Kidney (tissue), 13 donors: ENCODE measurements at regions not wholly inside any gene's neighbourhood (a gene's known extent, or its start where the extent isn't known, plus 50 kb on each side); places are given as distances from the start of the nearest gene placed in this dataset.
A peak's percentile ranks its signal among the peaks of the same experiment; 100 is the strongest.

Experiments used
- DNase-seq, 5 donors: peaks; one replicate each; pipeline ENCODE4 v3.0.0-alpha.2; 2013 to 2020
- FAIRE-seq: peaks from 2 replicates; lab custom pipeline; 2012; peaks lifted over from hg19 to GRCh38; lab: Jason Lieb, UNC
- H3K27ac ChIP-seq, 2 donors: one replicate each; pipeline ENCODE4 v1.7.0; 2013; ENCODE audit warnings: low read depth in 2 of 2, low read length in 2 of 2, inconsistent platforms in 1 of 2
- H3K27me3 ChIP-seq: one replicate; pipeline ENCODE4 v1.7.1; 2013; ENCODE audit warnings: low read length, inconsistent platforms; ENCODE audit not compliant: control insufficient read depth, insufficient read depth
- H3K36me3 ChIP-seq, 3 donors: one replicate each; pipeline versions ENCODE4 v1.7.0 to v1.7.1; 2013; ENCODE audit warnings: low read length in 3 of 3, control low read depth in 1 of 3, inconsistent platforms in 1 of 3; ENCODE audit not compliant: insufficient read depth in 3 of 3, control insufficient read depth in 2 of 3
- H3K4me1 ChIP-seq, 3 donors: one replicate each; pipeline versions ENCODE4 v1.7.0 to v1.7.1; 2013; ENCODE audit warnings: low read length in 3 of 3, inconsistent platforms in 1 of 3, low read depth in 1 of 3; ENCODE audit not compliant: control insufficient read depth in 2 of 3, insufficient read depth in 2 of 3
- H3K4me3 ChIP-seq, 3 donors: one replicate each; pipeline versions ENCODE4 v1.7.0 to v1.8.1; 2013; ENCODE audit warnings: low read length in 3 of 3, control low read depth in 1 of 3, inconsistent platforms in 1 of 3
- H3K9ac ChIP-seq, 3 donors: one replicate each; pipeline versions ENCODE4 v1.7.0 to v1.7.1; 2013; ENCODE audit warnings: low read length in 3 of 3, control low read depth in 1 of 3, inconsistent platforms in 1 of 3
- H3K9me3 ChIP-seq, 3 donors: one replicate each; pipeline versions ENCODE4 v1.7.0 to v1.7.1; 2013; ENCODE audit warnings: low read length in 3 of 3, control low read depth in 1 of 3, inconsistent platforms in 1 of 3; ENCODE audit not compliant: control insufficient read depth in 2 of 3, insufficient read depth in 1 of 3
- intact Hi-C: fragments of 100-400 bp; cut with DNase I; formaldehyde crosslinking; loops from one replicate; pipeline ENCODE4 v1.11.1; 2022
- TF ChIP-seq, protein P1 (sequence below): IDR thresholded peaks from 3 replicates; pipeline ENCODE4 v1.5.1; 2012; ENCODE audit warnings: mild to moderate bottlenecking, moderate library complexity, borderline replicate concordance; ENCODE audit not compliant: insufficient read depth; ENCODE audit errors: extremely low read depth
- donor health status: control.
- donor health status: control.
- donor health status: control.
- donor health status: control.
- donor health status: control.
- donor health status: DM: yes; HTN: yes; CAD: no.
- donor health status: Normal renal cell carcinoma (clear cell type).

DNA sequence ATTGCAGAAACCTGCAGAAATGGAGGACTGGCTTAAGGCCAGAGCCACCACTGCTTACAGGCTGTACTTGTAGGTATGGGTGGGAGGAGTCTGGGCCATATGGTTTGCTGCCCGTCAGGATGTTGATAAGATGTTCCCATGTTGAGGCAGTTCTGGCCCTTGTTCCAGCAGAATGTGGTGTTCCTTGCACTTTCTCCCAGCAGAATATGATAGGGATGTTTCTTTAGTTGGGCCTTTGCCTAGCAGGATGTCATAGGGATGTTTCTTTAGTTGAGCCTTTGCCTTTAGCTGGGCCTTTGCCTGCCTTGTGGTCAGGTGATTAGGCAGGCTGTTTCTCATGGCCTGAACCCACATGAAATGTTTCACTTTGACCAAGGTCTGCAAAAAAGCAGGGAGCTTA is 139.1 kb upstream of the PAQR3 start:
- no peak overlapping the region for H3K27ac ChIP-seq
- intact Hi-C loops = no loop called here
- no peak for DNase-seq
- no peak overlapping the region for H3K9ac ChIP-seq
- TF ChIP-seq, protein P1, sequence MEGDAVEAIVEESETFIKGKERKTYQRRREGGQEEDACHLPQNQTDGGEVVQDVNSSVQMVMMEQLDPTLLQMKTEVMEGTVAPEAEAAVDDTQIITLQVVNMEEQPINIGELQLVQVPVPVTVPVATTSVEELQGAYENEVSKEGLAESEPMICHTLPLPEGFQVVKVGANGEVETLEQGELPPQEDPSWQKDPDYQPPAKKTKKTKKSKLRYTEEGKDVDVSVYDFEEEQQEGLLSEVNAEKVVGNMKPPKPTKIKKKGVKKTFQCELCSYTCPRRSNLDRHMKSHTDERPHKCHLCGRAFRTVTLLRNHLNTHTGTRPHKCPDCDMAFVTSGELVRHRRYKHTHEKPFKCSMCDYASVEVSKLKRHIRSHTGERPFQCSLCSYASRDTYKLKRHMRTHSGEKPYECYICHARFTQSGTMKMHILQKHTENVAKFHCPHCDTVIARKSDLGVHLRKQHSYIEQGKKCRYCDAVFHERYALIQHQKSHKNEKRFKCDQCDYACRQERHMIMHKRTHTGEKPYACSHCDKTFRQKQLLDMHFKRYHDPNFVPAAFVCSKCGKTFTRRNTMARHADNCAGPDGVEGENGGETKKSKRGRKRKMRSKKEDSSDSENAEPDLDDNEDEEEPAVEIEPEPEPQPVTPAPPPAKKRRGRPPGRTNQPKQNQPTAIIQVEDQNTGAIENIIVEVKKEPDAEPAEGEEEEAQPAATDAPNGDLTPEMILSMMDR = no peak
- peaks cover 0 to 3% (median 0%) of the 10 kb centered on the region in 3 donors for H3K9me3 ChIP-seq
- no peaks in the 10 kb centered on the region for H3K36me3 ChIP-seq
- H3K27me3 ChIP-seq = no peaks in the 10 kb centered on the region
- H3K4me1 ChIP-seq = no peaks in the 10 kb centered on the region
- FAIRE-seq = no peak
- H3K4me3 ChIP-seq = no peak overlapping the region

DNA sequence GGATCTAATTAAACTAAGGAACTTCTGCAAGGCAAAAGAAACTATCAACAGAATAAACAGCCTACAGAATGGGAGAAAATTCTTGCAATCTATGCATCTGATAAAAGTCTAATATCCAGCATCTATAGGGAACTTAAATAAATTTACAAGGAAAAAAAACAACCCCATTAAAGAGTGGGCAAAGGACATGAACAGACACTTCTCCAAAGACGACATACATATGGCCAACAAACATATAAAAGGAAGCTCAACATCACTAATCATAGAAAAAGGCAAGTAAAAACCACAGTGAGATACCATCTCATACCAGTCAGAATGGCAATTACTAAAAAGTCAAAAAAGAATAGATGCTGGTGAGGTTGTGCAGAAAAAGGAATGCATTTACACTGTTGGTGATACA is 134.8 kb upstream of the PAQR3 start:
- Histone ChIP-seq H3K4me1 (no peaks in the 10 kb centered on the region), H3K27ac (no peak overlapping the region), H3K9me3 (peaks cover 0 to 4% (median 0%) of the 10 kb centered on the region in 3 donors), H3K36me3 (no peaks in the 10 kb centered on the region), H3K4me3 (no peak overlapping the region), H3K9ac (no peak overlapping the region), H3K27me3 (no peaks in the 10 kb centered on the region)
- intact Hi-C loops = no loop called here
- TF ChIP-seq, protein P1 = no peak
- FAIRE-seq (no peak), DNase-seq (no peak)

DNA sequence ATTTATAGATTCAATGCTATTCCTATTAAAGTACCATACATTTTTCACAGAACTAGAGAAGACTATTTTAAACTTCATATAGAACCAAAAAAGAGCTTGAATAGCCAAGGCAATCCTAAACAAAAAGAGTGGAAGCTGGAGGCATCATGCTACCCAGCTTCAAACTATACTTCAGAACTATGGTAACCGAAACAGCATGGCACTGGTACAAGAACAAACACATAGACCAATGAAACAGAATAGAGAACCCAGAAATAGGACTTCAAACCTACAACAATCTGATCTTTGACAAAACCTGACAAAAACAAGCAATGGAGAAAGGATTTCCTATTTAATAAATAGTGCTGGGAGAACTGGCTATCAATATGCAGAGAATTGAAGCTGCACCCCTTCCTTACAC is 134.2 kb upstream of the PAQR3 start:
- H3K9ac ChIP-seq = no peak overlapping the region
- intact Hi-C loops = no loop called here
- H3K27ac ChIP-seq = no peak overlapping the region
- H3K4me3 ChIP-seq = no peak overlapping the region
- FAIRE-seq (no peak), DNase-seq (no peak)
- H3K4me1 ChIP-seq = no peaks in the 10 kb centered on the region
- TF ChIP-seq, protein P1 = no peak
- no peaks in the 10 kb centered on the region for H3K27me3 ChIP-seq
- peaks cover 0 to 4% (median 0%) of the 10 kb centered on the region in 3 donors for H3K9me3 ChIP-seq
- H3K36me3 ChIP-seq = no peaks in the 10 kb centered on the region

DNA sequence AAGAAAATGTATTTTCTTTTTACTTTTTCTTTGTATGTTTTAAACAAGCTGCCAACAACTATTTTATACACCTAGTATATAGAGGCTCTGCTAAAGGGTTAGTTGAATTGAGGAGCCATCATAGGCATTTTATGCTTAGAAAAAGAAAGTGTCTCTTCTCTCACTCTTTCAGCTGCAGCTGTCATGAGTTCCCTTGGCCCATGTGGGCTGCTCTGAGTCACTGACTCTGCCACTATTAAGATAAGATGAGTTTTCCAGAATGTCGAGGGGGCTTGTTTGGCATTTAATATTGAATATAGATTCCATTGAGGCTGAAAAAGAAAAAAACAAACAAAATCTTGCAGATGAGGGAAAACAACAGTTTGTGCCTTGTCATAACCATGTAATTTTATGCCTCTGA is 126.0 kb upstream of the PAQR3 start:
- no peak overlapping the region for H3K4me3 ChIP-seq
- no peak overlapping the region for H3K9ac ChIP-seq
- no peak overlapping the region for H3K27ac ChIP-seq
- TF ChIP-seq, protein P1 = no peak
- intact Hi-C loops = no loop called here
- peak in 1 of 5 donors; percentile 52 for DNase-seq
- H3K9me3 ChIP-seq = no peaks in the 10 kb centered on the region
- no peaks in the 10 kb centered on the region for H3K4me1 ChIP-seq
- H3K36me3 ChIP-seq = no peaks in the 10 kb centered on the region
- no peak for FAIRE-seq
- no peaks in the 10 kb centered on the region for H3K27me3 ChIP-seq
